ENCODE measurements at regions not wholly inside any gene's neighbourhood (a gene's known extent, or its start where the extent isn't known, plus 50 kb on each side); places are given as distances from the start of the nearest gene placed in this dataset.

GRCh38 chr5:173781816-173782670 lies 106.1 kb upstream of the CPEB4 start:
- intact Hi-C loops (cut with DNase I): no loop called here
- ATAC-seq (peak; percentile 55 to 85 (median 66)), FAIRE-seq (no peak), DNase-seq (peak in 5 of 6 donors; percentile 23 to 70 (median 51))
- no peaks in the 10 kb centered on the region for H3K9me3 ChIP-seq
- no peak for TF ChIP-seq CTCF (IDR thresholded peaks at IDR 0.05)
- peaks cover 0 to 13% (median 4%) of the 10 kb centered on the region in 3 donors for H3K4me1 ChIP-seq
- H3K36me3 ChIP-seq: no peaks in the 10 kb centered on the region
- no peaks in the 10 kb centered on the region for H3K27me3 ChIP-seq
- H3K4me3 ChIP-seq: no peak overlapping the region
- H3K27ac ChIP-seq: peak overlapping the region in 3 of 4 donors; percentile 36 to 56 (median 55)
- 65 to 70% methylated on average over 8 of the region's 8 CpGs for WGBS, 2 donors

- TF ChIP-seq CTCF (IDR thresholded peaks at IDR 0.05): no peak
- no peak for FAIRE-seq
- Histone ChIP-seq H3K9me3 (no peaks in the 10 kb centered on the region), H3K4me3 (no peak overlapping the region), H3K27me3 (no peaks in the 10 kb centered on the region), H3K36me3 (no peaks in the 10 kb centered on the region), H3K4me1 (peaks cover 0 to 13% (median 4%) of the 10 kb centered on the region in 3 donors), H3K27ac (peak overlapping the region in 2 of 4 donors; percentile 55 to 56)
- 80 to 84% methylated on average over 4 of the region's 4 CpGs for WGBS, 2 donors
- intact Hi-C loops (cut with DNase I): no loop called here
- ATAC-seq: no peak
- DNase-seq: no peak
Measured at GRCh38 chr5:173782671-173783101, 105.5 kb upstream of the CPEB4 start.

- intact Hi-C loops (cut with DNase I): no loop called here
- H3K27me3 ChIP-seq: no peaks in the 10 kb centered on the region
- WGBS, 2 donors: 91 to 94% methylated on average over 2 of the region's 2 CpGs
- no peak for DNase-seq
- peaks cover 0 to 12% (median 4%) of the 10 kb centered on the region in 3 donors for H3K4me1 ChIP-seq
- no peak overlapping the region for H3K27ac ChIP-seq
- TF ChIP-seq CTCF (IDR thresholded peaks at IDR 0.05): no peak
- no peak for FAIRE-seq
- H3K4me3 ChIP-seq: no peak overlapping the region
- H3K9me3 ChIP-seq: no peaks in the 10 kb centered on the region
- H3K36me3 ChIP-seq: no peaks in the 10 kb centered on the region
- ATAC-seq: no peak
Measured at GRCh38 chr5:173783371-173783770, 104.8 kb upstream of the CPEB4 start.

- DNase-seq (peak in 1 of 6 donors; percentile 17), ATAC-seq (no peak), FAIRE-seq (no peak)
- 55 to 69% methylated on average over 4 of the region's 4 CpGs for WGBS, 2 donors
- Histone ChIP-seq H3K27me3 (no peaks in the 10 kb centered on the region), H3K36me3 (no peaks in the 10 kb centered on the region), H3K4me3 (no peak overlapping the region), H3K4me1 (peaks cover 0 to 8% (median 4%) of the 10 kb centered on the region in 3 donors), H3K9me3 (no peaks in the 10 kb centered on the region), H3K27ac (no peak overlapping the region)
- intact Hi-C loops (cut with DNase I): no loop called here
- no peak for TF ChIP-seq CTCF (IDR thresholded peaks at IDR 0.05)
Measured at GRCh38 chr5:173785400-173785799, 102.7 kb upstream of the CPEB4 start.

GRCh38 chr5:173785866-173786265 lies 102.3 kb upstream of the CPEB4 start:
- no peak for TF ChIP-seq CTCF (IDR thresholded peaks at IDR 0.05)
- WGBS, 2 donors: 73 to 79% methylated on average over 3 of the region's 3 CpGs
- peaks cover 0 to 8% (median 4%) of the 10 kb centered on the region in 3 donors for H3K4me1 ChIP-seq
- FAIRE-seq (no peak), ATAC-seq (no peak), DNase-seq (no peak)
- H3K27me3 ChIP-seq: no peaks in the 10 kb centered on the region
- no peaks in the 10 kb centered on the region for H3K36me3 ChIP-seq
- H3K27ac ChIP-seq: no peak overlapping the region
- intact Hi-C loops (cut with DNase I): no loop called here
- H3K4me3 ChIP-seq: no peak overlapping the region
- no peaks in the 10 kb centered on the region for H3K9me3 ChIP-seq
